ENCODE measurements at regions not wholly inside any gene's neighbourhood (a gene's known extent, or its start where the extent isn't known, plus 50 kb on each side); places are given as distances from the start of the nearest gene placed in this dataset.
"Not testable (repeated sequence)": the region's sequence is repeated elsewhere in the genome, so short reads cannot be mapped to it uniquely, and the experiment has no call there.

DNA sequence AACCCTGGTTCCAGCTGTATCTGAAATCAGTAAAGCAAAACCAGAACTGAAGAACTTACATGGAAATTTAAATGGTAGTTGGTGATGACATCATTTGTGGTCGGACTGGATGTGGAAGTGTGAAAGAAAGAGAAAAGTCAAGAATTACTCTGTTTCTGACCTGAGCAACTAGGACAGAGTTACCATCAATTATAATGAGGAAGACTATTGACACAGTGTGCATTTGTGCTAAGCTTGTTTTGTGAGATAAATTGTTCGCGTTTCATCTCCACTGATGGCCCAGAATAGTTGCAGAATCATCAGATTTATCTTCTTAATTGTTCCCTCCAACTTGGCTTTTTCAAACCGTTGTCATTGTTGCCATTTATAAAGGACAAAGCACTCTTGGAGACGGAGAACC lies 410.6 kb upstream of the DEPDC1 start:
- Histone ChIP-seq H3K4me3 (ENCODE audit: insufficient read depth, low read depth, low read length) (no peak overlapping the region), H3K27me3 (ENCODE audit: control insufficient read depth, insufficient read depth, low read length) (no peaks in the 10 kb centered on the region), H3K36me3 (replicated peaks; ENCODE audit: control insufficient read depth, insufficient read depth, low read length) (no peaks in the 10 kb centered on the region; the same call in 1 of the 2 replicates)
- DNase-seq: no peak

DNA sequence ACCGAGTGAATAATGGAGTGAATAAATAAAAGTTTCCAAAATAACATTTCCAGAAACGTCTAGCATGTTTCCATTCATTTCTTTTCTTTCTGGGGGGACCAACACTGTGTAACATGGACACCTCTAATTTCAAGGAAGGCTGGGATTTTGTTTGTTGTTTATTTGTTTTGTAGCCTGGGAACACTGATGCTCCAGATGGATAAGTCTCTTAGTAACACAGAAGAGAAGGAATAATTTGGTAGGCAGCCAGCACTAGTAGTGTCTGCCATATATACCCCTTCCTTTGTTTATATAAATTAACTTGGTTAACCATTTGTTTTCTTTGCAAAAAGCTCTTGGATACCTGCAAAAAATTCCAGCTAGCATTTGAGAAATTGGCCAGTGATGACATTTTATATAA lies 411.4 kb upstream of the DEPDC1 start:
- no peak for DNase-seq
- Histone ChIP-seq H3K4me3 (ENCODE audit: insufficient read depth, low read depth, low read length) (no peak overlapping the region), H3K27me3 (ENCODE audit: control insufficient read depth, insufficient read depth, low read length) (no peaks in the 10 kb centered on the region), H3K36me3 (replicated peaks; ENCODE audit: control insufficient read depth, insufficient read depth, low read length) (no peaks in the 10 kb centered on the region; the same call in 1 of the 2 replicates)

GRCh38 chr1:68916221-68916902 lies 419.5 kb upstream of the DEPDC1 start:
- Histone ChIP-seq H3K27me3 (ENCODE audit: control insufficient read depth, insufficient read depth, low read length) (no peaks in the 10 kb centered on the region), H3K4me3 (ENCODE audit: insufficient read depth, low read depth, low read length) (no peak overlapping the region), H3K36me3 (replicated peaks; ENCODE audit: control insufficient read depth, insufficient read depth, low read length) (no peaks in the 10 kb centered on the region)
- no peak for DNase-seq

DNA sequence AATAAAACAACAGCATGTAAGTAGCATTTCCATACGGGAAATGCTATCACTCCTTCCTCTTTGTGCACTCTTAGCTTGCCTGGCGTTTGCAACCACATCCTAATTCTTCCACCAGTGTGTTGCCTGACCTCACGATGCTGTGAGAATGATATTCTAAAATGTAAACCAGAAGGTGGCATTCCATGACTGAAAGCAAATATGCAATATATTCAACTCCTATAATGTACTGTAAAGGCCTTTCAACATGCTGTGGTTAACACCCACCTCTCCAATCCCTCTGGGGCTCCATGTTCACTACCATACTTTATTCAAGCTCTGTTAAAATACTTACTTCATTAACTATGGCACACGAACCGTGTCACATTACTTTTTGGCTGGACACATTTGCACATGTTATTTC lies 420.6 kb upstream of the DEPDC1 start:
- H3K27me3 ChIP-seq (ENCODE audit: control insufficient read depth, insufficient read depth, low read length): no peaks in the 10 kb centered on the region
- DNase-seq: no peak
- no peaks in the 10 kb centered on the region for H3K36me3 ChIP-seq (replicated peaks; ENCODE audit: control insufficient read depth, insufficient read depth, low read length)
- H3K4me3 ChIP-seq (ENCODE audit: insufficient read depth, low read depth, low read length): no peak overlapping the region

DNA sequence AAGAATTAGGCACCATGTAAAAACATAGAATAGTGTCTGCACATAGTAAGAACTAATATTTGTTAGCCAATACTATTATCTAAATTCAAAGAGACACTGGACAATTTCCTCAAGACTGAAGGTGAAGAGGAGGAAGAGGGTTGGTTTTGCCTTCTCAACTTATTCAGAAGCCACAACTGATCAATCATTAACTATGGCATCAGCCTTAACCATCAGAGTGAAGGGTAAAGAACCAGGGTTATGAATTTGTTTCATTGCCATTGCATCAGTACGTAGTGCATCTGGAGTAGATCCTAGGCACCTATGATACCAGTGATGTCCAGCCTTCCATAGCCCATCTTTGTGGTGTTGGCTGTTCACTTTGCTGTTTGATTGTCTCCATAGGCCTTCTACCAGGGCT lies 421.7 kb upstream of the DEPDC1 start:
- no peak for DNase-seq
- H3K36me3 ChIP-seq (replicated peaks; ENCODE audit: control insufficient read depth, insufficient read depth, low read length): no peaks in the 10 kb centered on the region
- H3K27me3 ChIP-seq (ENCODE audit: control insufficient read depth, insufficient read depth, low read length): no peaks in the 10 kb centered on the region
- no peak overlapping the region for H3K4me3 ChIP-seq (ENCODE audit: insufficient read depth, low read depth, low read length)

GRCh38 chr1:68919075-68919474 lies 422.2 kb upstream of the DEPDC1 start:
- Histone ChIP-seq H3K27me3 (ENCODE audit: control insufficient read depth, insufficient read depth, low read length) (no peaks in the 10 kb centered on the region), H3K36me3 (replicated peaks; ENCODE audit: control insufficient read depth, insufficient read depth, low read length) (no peaks in the 10 kb centered on the region), H3K4me3 (ENCODE audit: insufficient read depth, low read depth, low read length) (no peak overlapping the region)
- DNase-seq: no peak

GRCh38 chr1:68923475-68924088 lies 426.7 kb upstream of the DEPDC1 start:
- H3K27me3 ChIP-seq (ENCODE audit: control insufficient read depth, insufficient read depth, low read length); DNase-seq; H3K4me3 ChIP-seq (ENCODE audit: insufficient read depth, low read depth, low read length); H3K36me3 ChIP-seq (replicated peaks; ENCODE audit: control insufficient read depth, insufficient read depth, low read length): not testable (repeated sequence)

- H3K36me3 ChIP-seq (replicated peaks; ENCODE audit: control insufficient read depth, insufficient read depth, low read length): no peaks in the 10 kb centered on the region
- H3K4me3 ChIP-seq (ENCODE audit: insufficient read depth, low read depth, low read length): no peak overlapping the region
- no peak for DNase-seq
- no peaks in the 10 kb centered on the region for H3K27me3 ChIP-seq (ENCODE audit: control insufficient read depth, insufficient read depth, low read length)
These were observed 433.2 kb upstream of the DEPDC1 start for GRCh38 chr1:68930101-68930500.

- Histone ChIP-seq H3K36me3 (replicated peaks; ENCODE audit: control insufficient read depth, insufficient read depth, low read length) (no peaks in the 10 kb centered on the region), H3K27me3 (ENCODE audit: control insufficient read depth, insufficient read depth, low read length) (no peaks in the 10 kb centered on the region), H3K4me3 (ENCODE audit: insufficient read depth, low read depth, low read length) (no peak overlapping the region)
- DNase-seq: no peak
These were observed 439.6 kb upstream of the DEPDC1 start for GRCh38 chr1:68936530-68936929.

GRCh38 chr1:68938051-68938666 lies 441.3 kb upstream of the DEPDC1 start:
- H3K36me3 ChIP-seq (replicated peaks; ENCODE audit: control insufficient read depth, insufficient read depth, low read length): no peaks in the 10 kb centered on the region
- no peaks in the 10 kb centered on the region for H3K27me3 ChIP-seq (ENCODE audit: control insufficient read depth, insufficient read depth, low read length)
- H3K4me3 ChIP-seq (ENCODE audit: insufficient read depth, low read depth, low read length): no peak overlapping the region
- DNase-seq: no peak

DNA sequence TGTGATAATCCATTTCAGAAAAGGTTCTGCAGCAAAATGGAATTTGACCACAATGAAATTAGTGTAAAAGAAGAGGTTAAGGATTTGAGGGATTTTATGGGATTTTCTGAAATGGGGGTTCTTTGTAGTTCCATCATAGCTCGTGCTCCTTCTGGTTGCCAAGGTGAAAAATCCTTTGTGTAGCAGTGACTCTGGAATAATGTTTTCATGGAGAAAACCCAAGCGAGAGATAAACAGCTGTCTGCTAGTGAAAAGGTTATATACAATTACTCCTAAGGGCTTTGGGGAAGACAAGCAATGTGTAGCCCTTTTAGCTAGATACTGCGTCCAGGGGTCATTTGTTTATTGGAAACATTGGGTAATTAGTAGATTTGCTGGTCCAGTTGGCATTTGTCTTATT lies 453.2 kb upstream of the DEPDC1 start:
- DNase-seq: no peak
- H3K36me3 ChIP-seq (replicated peaks; ENCODE audit: control insufficient read depth, insufficient read depth, low read length): no peaks in the 10 kb centered on the region
- H3K4me3 ChIP-seq (ENCODE audit: insufficient read depth, low read depth, low read length): no peak overlapping the region
- no peaks in the 10 kb centered on the region for H3K27me3 ChIP-seq (ENCODE audit: control insufficient read depth, insufficient read depth, low read length)

- Histone ChIP-seq H3K36me3 (replicated peaks; ENCODE audit: control insufficient read depth, insufficient read depth, low read length) (no peaks in the 10 kb centered on the region), H3K4me3 (ENCODE audit: insufficient read depth, low read depth, low read length) (no peak overlapping the region), H3K27me3 (ENCODE audit: control insufficient read depth, insufficient read depth, low read length) (no peaks in the 10 kb centered on the region)
- no peak for DNase-seq
These were observed 456.4 kb upstream of the DEPDC1 start for GRCh38 chr1:68953311-68953710.

GRCh38 chr1:68954841-68955240 lies 458.0 kb upstream of the DEPDC1 start:
- H3K36me3 ChIP-seq (replicated peaks; ENCODE audit: control insufficient read depth, insufficient read depth, low read length): no peaks in the 10 kb centered on the region
- no peak overlapping the region for H3K4me3 ChIP-seq (ENCODE audit: insufficient read depth, low read depth, low read length)
- DNase-seq: no peak
- no peaks in the 10 kb centered on the region for H3K27me3 ChIP-seq (ENCODE audit: control insufficient read depth, insufficient read depth, low read length)

- Histone ChIP-seq H3K4me3 (ENCODE audit: insufficient read depth, low read depth, low read length) (no peak overlapping the region), H3K27me3 (ENCODE audit: control insufficient read depth, insufficient read depth, low read length) (no peaks in the 10 kb centered on the region), H3K36me3 (replicated peaks; ENCODE audit: control insufficient read depth, insufficient read depth, low read length) (no peaks in the 10 kb centered on the region)
- no peak for DNase-seq
These were observed 458.5 kb upstream of the DEPDC1 start for GRCh38 chr1:68955424-68955823.

DNA sequence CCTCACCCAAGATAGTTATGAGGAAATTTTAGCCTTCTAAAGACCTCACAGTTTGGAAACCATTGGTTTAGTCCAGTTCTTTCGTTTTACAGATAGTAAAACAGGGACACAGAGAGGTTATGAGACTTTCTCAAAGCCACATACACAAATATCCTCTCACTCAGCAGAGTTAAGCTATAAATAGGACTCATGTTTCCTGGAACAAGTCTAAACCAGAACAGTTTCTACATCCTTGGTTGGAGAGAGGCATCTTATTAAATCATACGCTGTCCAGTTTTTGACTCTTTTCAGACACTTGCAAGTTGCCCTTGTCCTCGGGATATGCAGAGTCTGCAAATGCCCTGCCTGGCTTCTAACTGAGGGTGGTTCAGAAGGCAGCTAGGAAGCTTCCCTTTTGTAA lies 462.1 kb upstream of the DEPDC1 start:
- H3K4me3 ChIP-seq (ENCODE audit: insufficient read depth, low read depth, low read length): no peak overlapping the region
- no peaks in the 10 kb centered on the region for H3K36me3 ChIP-seq (replicated peaks; ENCODE audit: control insufficient read depth, insufficient read depth, low read length)
- DNase-seq: no peak
- no peaks in the 10 kb centered on the region for H3K27me3 ChIP-seq (ENCODE audit: control insufficient read depth, insufficient read depth, low read length)

Data from H7 (cell line).